Thoracic aorta (tissue), 2 donors: ENCODE measurements at regions not wholly inside any gene's neighbourhood (a gene's known extent, or its start where the extent isn't known, plus 50 kb on each side); places are given as distances from the start of the nearest gene placed in this dataset.

ENCODE experiments used
- ATAC-seq: fragments of 150-250 bp; one replicate; pipeline ENCODE4 v1.8.0; 2017; ENCODE audit warnings: low read depth; ENCODE audit not compliant: insufficient number of reproducible peaks, low FRiP score
- DNase-seq: peaks from one replicate; pipeline ENCODE4 v3.0.0-alpha.2; 2020; ENCODE audit warnings: low spot score
- H3K27ac ChIP-seq, 2 donors: fragments of 200-600 bp; sonication (generic); 1 replicate in 1 of 2; 2 replicates in 1 of 2; pipeline ENCODE4 v1.5.1; 2016; ENCODE audit warnings: mild to moderate bottlenecking in 2 of 2, moderate library complexity in 2 of 2
- H3K27me3 ChIP-seq: fragments of 200-600 bp; sonication (generic); replicated peaks from 2 replicates; pipeline ENCODE4 v1.6.0; 2016; ENCODE audit warnings: mild to moderate bottlenecking; ENCODE audit not compliant: insufficient read depth
- H3K36me3 ChIP-seq: fragments of 200-600 bp; sonication (generic); one replicate; pipeline ENCODE4 v1.5.1; 2016
- H3K4me1 ChIP-seq, 2 donors: fragments of 200-600 bp; sonication (generic); 1 replicate in 1 of 2; 2 replicates in 1 of 2; pipeline versions ENCODE4 v1.5.1 to v1.6.0; 2016; ENCODE audit warnings: low read depth in 2 of 2, mild to moderate bottlenecking in 1 of 2; ENCODE audit not compliant: control insufficient read depth in 1 of 2
- H3K4me3 ChIP-seq: fragments of 200-600 bp; sonication (generic); 2 replicates; pipeline ENCODE4 v1.5.1; 2016; ENCODE audit warnings: mild to moderate bottlenecking
- H3K9me3 ChIP-seq: fragments of 200-600 bp; sonication (generic); 2 replicates; pipeline ENCODE4 v1.5.1; 2016
- CTCF ChIP-seq: fragments of 200-600 bp; sonication (generic); IDR thresholded peaks from one replicate; pipeline ENCODE4 v1.5.1; 2019; ENCODE audit warnings: antibody characterized with exemption

DNA sequence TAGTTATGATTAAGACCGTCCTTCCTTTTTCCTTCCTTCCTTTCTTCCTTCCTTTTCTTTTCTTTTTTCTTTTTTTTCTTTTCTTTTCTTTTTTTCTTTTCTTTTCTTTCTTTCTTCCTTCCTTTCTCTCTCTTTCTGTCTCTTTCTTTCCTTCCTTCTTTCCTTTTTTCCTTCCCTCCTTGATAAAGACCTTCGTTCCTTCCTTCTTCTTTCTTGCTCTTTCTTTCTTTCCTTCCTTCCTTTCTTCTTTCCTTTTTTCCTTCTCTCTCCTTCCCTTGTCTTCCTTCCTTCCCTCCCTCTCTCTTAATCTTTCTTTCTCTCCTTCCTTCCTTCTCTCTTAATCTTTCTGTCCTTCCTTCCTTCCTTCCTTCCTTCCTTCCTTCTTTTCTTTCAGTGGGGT lies 130.9 kb downstream of the PAPOLA start:
- no peaks in the 10 kb centered on the region for H3K9me3 ChIP-seq
- no peak for TF ChIP-seq CTCF
- ATAC-seq (no peak), DNase-seq (no peak)
- H3K27ac ChIP-seq = no peak overlapping the region
- no peaks in the 10 kb centered on the region for H3K4me1 ChIP-seq
- no peaks in the 10 kb centered on the region for H3K27me3 ChIP-seq
- no peaks in the 10 kb centered on the region for H3K36me3 ChIP-seq
- H3K4me3 ChIP-seq = no peak overlapping the region

- no peak for TF ChIP-seq CTCF
- DNase-seq (no peak), ATAC-seq (no peak)
- Histone ChIP-seq H3K27ac (no peak overlapping the region), H3K4me1 (no peaks in the 10 kb centered on the region), H3K9me3 (no peaks in the 10 kb centered on the region), H3K36me3 (no peaks in the 10 kb centered on the region), H3K4me3 (no peak overlapping the region), H3K27me3 (no peaks in the 10 kb centered on the region)
Measured at GRCh38 chr14:96634481-96634880, 132.3 kb downstream of the PAPOLA start.

- Histone ChIP-seq H3K36me3 (no peaks in the 10 kb centered on the region), H3K4me3 (no peak overlapping the region), H3K27ac (no peak overlapping the region), H3K9me3 (no peaks in the 10 kb centered on the region), H3K4me1 (no peaks in the 10 kb centered on the region), H3K27me3 (no peaks in the 10 kb centered on the region)
- ATAC-seq (no peak), DNase-seq (no peak)
- TF ChIP-seq CTCF = no peak
Measured at GRCh38 chr14:96634896-96635295, 132.7 kb downstream of the PAPOLA start.

GRCh38 chr14:96635850-96636249 lies 133.7 kb downstream of the PAPOLA start:
- H3K9me3 ChIP-seq = no peaks in the 10 kb centered on the region
- ATAC-seq (no peak), DNase-seq (no peak)

GRCh38 chr14:96637521-96637920 lies 135.3 kb downstream of the PAPOLA start:
- no peaks in the 10 kb centered on the region for H3K4me1 ChIP-seq
- H3K27ac ChIP-seq = no peak overlapping the region
- H3K36me3 ChIP-seq = no peaks in the 10 kb centered on the region
- no peak overlapping the region for H3K4me3 ChIP-seq
- DNase-seq = no peak
- TF ChIP-seq CTCF = no peak
- H3K9me3 ChIP-seq = no peaks in the 10 kb centered on the region
- H3K27me3 ChIP-seq = no peaks in the 10 kb centered on the region
- ATAC-seq = no peak

More at GRCh38 chr14:96635850-96636249, 133.7 kb downstream of the PAPOLA start:
- Histone ChIP-seq H3K27me3 (no peaks in the 10 kb centered on the region), H3K4me3 (no peak overlapping the region), H3K4me1 (no peaks in the 10 kb centered on the region), H3K36me3 (no peaks in the 10 kb centered on the region), H3K27ac (no peak overlapping the region)
- no peak for TF ChIP-seq CTCF
